Fibroblast of lung (primary cell): ENCODE measurements at regions not wholly inside any gene's neighbourhood (a gene's known extent, or its start where the extent isn't known, plus 50 kb on each side); places are given as distances from the start of the nearest gene placed in this dataset.

Experiments used
- EZH2 ChIP-seq: IDR thresholded peaks from 2 replicates; pipeline ENCODE4 v1.5.1; 2012; ENCODE audit warnings: low read length, control low read depth, mild to moderate bottlenecking; ENCODE audit errors: missing control alignments
- TF ChIP-seq, protein P1 (sequence below), 2 donors: IDR thresholded peaks in 1 of 2; conservative IDR thresholded peaks in 1 of 2; 1 replicate in 1 of 2; 2 replicates in 1 of 2; pipeline ENCODE4 v1.5.1; 2011 to 2012; ENCODE audit warnings: low read length in 2 of 2, control low read depth in 1 of 2, inconsistent platforms in 1 of 2, low read depth in 1 of 2, mild to moderate bottlenecking in 1 of 2

DNA sequence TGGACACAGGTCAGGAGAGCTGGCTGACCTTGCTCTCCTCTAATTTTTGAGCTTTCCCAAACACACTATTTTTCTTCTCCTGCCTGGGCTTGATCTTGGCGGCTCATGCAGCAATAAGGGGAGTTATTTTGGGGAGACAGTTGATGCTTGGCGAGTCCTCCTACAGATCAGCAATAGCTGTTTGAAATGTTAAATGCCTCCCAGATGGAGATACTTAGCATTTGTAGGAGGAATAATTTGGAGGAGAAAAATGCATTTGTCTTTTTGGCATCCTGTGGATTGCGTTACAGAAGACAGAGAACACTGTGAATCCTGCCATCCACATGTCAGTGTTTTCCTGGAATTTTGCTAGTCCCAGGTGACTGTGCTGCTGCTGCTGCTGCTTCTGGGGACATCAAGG, 328.0 kb upstream of the XYLT1 start:
- TF ChIP-seq, protein P1, sequence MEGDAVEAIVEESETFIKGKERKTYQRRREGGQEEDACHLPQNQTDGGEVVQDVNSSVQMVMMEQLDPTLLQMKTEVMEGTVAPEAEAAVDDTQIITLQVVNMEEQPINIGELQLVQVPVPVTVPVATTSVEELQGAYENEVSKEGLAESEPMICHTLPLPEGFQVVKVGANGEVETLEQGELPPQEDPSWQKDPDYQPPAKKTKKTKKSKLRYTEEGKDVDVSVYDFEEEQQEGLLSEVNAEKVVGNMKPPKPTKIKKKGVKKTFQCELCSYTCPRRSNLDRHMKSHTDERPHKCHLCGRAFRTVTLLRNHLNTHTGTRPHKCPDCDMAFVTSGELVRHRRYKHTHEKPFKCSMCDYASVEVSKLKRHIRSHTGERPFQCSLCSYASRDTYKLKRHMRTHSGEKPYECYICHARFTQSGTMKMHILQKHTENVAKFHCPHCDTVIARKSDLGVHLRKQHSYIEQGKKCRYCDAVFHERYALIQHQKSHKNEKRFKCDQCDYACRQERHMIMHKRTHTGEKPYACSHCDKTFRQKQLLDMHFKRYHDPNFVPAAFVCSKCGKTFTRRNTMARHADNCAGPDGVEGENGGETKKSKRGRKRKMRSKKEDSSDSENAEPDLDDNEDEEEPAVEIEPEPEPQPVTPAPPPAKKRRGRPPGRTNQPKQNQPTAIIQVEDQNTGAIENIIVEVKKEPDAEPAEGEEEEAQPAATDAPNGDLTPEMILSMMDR (conservative IDR thresholded peaks at IDR 0.05 in 1 of 2, IDR thresholded peaks at IDR 0.05 in 1 of 2; ENCODE audit: low read depth in 1 of 2, low read length in 2 of 2), result no peak
- no peak for TF ChIP-seq EZH2
